Liver (tissue), 3 donors: ENCODE measurements at regions not wholly inside any gene's neighbourhood (a gene's known extent, or its start where the extent isn't known, plus 50 kb on each side); places are given as distances from the start of the nearest gene placed in this dataset.
"Not testable (repeated sequence)": the region's sequence is repeated elsewhere in the genome, so short reads cannot be mapped to it uniquely, and the experiment has no call there.

Source experiments
- CTCF ChIP-seq: fragments of 150-350 bp; IDR thresholded peaks from 2 replicates; pipeline ENCODE4 v1.5.1; 2017; ENCODE audit warnings: improper control_type of control experiment, low read depth, low read length; ENCODE audit not compliant: missing input control
- RXRA ChIP-seq, 2 donors: IDR thresholded peaks; 2 replicates each; pipeline ENCODE4 v1.6.1; 2017 to 2018; ENCODE audit warnings: antibody characterized with exemption in 2 of 2, mild to moderate bottlenecking in 1 of 2
- donor health status: healthy.
- donor health status: healthy.

- not testable (repeated sequence) for TF ChIP-seq RXRA (IDR thresholded peaks at IDR 0.05); CTCF
These were observed 2003.1 kb upstream of the CDH6 start for GRCh38 chr5:29190398-29190797.
